ENCODE measurements at regions not wholly inside any gene's neighbourhood (a gene's known extent, or its start where the extent isn't known, plus 50 kb on each side); places are given as distances from the start of the nearest gene placed in this dataset.

DNA sequence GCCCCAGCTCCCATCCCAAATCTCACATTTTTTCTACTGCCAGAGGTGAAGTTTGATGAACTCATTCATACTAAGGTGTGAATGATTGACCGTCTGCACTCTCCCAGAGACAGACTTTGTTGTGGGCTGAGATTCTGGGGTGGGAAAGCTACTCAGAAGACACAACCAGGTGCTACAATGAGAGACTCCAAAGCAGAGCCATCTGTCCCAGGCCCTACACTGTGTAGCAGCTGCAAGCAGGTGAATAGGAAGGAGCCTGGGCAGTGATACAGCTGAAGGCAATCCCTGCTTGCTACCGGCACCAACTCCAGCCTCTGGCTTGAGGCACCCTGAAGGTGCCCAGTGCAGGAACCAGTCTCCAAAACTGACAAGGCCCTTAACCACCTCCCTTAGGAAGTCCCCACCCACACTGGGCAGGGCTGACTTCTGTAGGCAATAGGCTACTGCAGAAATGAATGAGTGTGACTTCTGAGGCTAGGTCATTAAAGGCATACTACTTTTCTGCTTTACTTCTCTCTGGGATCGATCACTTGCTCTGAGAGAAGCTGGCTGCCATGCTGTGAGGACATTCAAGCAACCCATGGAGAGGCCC is 79.7 kb upstream of the RUNX3 start:
- no peak for TF ChIP-seq EZH2 (IDR thresholded peaks at IDR 0.05)
- no peak for TF ChIP-seq FOXP2 (optimal IDR thresholded peaks at IDR 0.05; ENCODE audit: control extremely low read depth, extremely low read length, insufficient read depth)
